ENCODE measurements at regions not wholly inside any gene's neighbourhood (a gene's known extent, or its start where the extent isn't known, plus 50 kb on each side); places are given as distances from the start of the nearest gene placed in this dataset.
"Not testable (repeated sequence)": the region's sequence is repeated elsewhere in the genome, so short reads cannot be mapped to it uniquely, and the experiment has no call there.

DNA sequence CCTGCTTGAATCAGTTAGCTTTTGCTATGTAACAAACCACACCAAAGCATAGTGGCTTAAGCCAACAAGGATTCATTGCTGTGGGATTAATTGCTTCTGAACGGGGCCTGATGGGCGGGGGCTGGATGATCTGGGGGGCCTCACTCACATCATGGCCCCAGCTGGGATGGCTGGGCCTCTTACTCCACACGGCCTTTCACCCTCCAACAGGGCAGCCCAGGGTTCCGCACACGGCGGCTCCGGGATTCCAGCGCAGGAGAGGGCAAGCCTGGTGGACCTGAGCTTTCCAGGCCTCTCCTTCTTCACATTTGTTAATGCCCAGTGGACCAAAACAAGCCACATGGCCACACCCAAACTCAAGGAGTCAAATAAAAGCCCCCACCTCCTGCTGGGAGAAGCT lies 86.3 kb upstream of the PHLPP1 start:
- no peak for DNase-seq (ENCODE audit: low read depth)

- no peak for DNase-seq (ENCODE audit: low read depth)
Measured at GRCh38 chr18:62631173-62631572, 84.2 kb upstream of the PHLPP1 start.

DNA sequence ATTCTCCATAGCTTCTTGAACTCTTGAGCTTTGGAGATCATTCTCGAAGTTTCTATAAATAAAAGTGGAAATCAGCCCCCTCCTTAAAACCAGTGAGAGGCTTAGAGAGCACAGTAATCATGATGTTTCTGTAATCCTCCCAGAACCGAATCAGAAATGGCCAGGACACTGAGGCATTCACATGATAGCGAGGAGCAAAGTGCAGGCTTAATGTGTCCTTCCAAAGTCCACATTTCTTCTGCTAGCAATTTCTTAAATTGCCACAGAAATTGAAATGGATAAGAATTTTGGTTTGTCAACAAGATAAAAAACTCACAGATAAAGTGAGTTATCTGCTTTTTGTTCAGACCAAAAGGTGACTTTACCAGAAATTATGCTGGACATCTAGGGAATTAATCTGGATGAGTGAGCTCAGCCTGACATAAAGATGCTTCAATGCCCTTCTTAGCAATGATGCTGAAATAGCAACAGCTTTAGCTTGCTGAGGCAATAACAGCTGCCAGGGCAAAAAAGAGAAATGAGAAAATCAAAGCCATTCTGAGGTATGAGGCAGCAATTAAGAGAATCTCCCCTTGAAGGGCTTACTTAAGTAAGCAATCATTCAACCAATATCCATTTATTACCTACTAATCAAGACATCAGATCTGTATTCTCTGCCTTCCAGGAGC lies 82.4 kb upstream of the PHLPP1 start:
- no peak for DNase-seq (ENCODE audit: low read depth)

DNA sequence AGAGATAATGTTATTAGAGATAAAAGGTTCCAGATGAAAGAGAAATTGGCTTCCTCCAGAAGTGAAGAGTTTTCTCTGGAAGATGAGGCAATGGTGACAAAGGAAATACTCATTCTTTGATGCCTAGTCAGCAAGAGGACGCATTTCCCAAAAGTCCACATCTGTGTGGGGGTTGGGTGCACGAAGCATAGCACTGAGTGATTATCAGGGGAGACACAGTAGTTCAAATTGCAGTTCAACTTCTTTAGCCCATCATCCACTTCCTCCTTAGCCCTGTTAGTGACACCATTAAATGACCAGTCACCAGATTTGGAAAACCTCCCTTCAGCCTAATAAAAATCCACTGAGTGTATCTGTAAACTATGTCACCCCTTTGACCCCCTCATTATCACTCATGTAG lies 80.9 kb upstream of the PHLPP1 start:
- no peak for DNase-seq (ENCODE audit: low read depth)

DNA sequence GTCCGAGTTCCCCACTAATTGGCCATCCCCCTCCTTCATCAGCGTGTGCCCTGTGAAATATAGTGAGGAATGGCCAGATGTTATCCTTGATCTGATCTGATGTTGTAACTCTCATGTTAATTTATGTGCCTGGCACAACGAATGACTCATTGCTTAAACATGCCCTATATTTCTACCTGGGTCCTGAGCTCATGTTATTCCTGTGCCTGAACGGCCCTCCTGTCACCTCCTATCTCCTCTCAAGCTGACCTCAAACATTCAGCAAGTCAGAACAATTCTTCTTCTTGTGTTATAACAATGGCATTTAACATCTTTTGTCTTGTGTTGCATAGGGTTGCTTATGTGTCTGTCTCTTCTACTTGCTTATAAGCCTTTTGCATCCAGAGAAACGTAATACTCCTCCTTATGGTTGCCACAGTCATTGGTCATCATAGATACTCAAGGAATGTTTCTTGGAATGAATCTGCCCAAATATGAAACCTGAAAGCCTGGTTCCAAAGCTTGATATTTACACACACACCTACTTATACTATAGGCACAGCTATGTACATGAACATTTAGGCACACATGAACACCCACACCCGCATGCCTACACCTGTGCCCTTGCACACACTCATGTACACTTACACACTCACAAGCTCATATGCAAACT lies 80.2 kb upstream of the PHLPP1 start:
- DNase-seq (ENCODE audit: low read depth), result no peak

DNA sequence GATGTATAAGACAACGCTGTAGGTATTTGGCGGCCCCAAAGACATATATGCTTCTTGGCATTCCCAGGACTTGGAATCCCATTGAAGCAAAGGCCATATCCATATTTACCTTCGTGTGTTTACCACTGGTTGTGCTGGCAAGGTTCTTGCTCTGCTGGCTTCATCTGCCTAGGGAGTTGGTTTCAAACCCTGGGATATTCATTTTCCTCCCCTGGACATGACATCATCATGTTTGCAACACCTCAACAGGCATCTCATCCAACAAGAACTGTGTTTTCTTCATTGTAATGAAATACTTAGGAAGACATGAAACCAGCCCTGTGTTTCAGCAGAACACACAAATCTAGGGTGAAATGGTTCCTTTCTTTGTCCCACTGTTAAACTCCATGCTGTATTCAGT lies 77.9 kb upstream of the PHLPP1 start:
- DNase-seq (ENCODE audit: low read depth), result no peak

DNA sequence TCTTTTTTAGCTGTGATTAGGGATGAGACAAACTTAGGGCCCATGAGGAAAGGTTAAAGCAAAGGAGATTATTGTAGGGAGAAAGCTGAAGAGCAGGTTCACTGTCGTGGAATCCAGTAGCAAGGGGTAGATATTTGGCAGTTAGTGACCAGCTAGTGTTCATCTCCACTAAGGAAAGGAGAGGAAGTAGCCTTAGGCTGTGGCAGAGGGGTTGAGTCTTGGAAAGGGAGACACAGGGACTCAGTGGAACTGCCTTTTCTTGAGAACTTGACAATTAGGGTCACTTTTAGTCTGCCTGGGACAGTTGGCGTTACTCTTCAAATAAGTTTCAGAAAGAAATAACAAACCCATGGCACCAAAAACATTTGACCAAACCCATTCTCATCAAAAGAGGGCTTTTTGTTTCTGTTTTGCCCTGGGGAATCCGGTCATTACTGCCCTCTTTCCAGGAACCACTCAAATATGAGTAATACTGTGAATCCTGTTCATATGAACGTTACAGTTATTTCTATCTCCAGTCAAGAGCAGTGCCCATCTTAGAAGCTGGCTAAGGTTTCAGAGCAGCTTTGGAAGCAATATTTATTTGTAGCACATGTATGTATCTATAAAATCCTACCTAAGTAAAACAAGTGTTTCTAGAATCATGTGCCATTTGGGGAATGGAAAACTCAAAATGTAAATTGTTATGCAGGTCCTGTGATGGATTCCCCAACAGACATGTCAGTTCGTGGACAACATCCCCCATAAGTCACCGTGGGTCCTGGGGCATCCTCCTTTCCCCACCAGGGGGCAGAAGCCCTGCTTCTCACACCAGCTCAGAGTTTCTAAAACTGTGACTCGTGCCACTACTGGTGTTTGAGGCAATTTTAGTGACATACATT lies 77.3 kb upstream of the PHLPP1 start:
- peak; percentile 9 for DNase-seq (ENCODE audit: low read depth)

GRCh38 chr18:62643181-62643580 lies 72.2 kb upstream of the PHLPP1 start:
- DNase-seq (ENCODE audit: low read depth), result no peak

DNA sequence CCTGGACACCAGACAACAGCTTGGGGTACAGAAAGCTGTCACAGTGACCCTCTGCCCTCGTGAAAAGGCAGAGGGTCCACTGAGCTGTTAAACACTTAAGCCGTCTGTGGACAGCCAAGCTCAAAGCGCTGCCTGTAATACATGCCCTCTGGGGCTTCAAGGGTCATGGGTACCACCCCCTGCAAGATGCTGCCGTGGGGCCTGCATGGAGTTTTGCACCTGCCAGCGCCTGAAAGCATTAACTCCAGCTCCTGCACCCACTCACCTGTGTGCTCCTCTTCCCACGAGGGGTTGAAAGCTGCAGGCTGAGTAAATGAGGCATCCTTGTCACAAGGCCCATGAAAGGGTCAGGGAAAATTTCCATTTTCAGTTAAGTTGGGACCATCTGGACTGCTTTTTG lies 70.6 kb upstream of the PHLPP1 start:
- no peak for DNase-seq (ENCODE audit: low read depth)

GRCh38 chr18:62647179-62647578 lies 68.2 kb upstream of the PHLPP1 start:
- DNase-seq (ENCODE audit: low read depth), result no peak

- DNase-seq (ENCODE audit: low read depth), result no peak
Measured at GRCh38 chr18:62648045-62648678, 67.2 kb upstream of the PHLPP1 start.

GRCh38 chr18:62651276-62652056 lies 63.9 kb upstream of the PHLPP1 start:
- DNase-seq (ENCODE audit: low read depth), result no peak

- not testable (repeated sequence) for DNase-seq (ENCODE audit: low read depth)
Measured at GRCh38 chr18:62652057-62652629, 63.2 kb upstream of the PHLPP1 start.

DNA sequence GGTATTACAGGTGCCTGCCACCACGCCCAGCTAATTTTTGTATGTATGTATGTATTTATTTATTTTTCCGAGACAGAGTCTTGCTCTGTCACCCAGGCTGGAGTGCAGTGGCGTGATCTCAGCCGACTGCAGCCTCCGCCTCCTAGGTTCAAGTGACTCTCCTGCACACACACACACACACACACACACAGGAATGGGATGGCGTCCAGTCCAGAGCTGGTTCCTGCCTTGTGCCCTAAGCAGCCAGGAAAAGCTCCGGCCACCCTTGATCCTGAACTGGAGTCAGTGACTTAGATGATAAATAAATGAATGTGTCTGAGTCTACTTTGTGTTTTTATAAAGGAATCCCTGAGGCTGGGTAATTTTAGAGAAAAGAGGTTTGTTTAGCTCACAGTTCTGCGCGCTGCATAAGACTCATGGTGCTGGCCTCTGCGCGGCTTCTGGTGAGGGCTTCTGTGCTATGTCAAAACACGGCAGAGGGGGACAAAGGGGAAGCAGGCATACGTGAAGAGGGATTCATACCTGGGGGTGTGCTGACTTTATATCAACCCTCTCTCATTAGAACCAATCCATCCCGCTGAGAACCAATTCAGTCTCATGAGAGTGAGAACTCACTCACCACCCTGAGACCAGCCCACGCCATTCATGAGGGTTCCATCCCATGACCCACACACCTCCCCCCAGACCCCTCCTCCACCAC lies 59.7 kb upstream of the PHLPP1 start:
- no peak for DNase-seq (ENCODE audit: low read depth)

DNA sequence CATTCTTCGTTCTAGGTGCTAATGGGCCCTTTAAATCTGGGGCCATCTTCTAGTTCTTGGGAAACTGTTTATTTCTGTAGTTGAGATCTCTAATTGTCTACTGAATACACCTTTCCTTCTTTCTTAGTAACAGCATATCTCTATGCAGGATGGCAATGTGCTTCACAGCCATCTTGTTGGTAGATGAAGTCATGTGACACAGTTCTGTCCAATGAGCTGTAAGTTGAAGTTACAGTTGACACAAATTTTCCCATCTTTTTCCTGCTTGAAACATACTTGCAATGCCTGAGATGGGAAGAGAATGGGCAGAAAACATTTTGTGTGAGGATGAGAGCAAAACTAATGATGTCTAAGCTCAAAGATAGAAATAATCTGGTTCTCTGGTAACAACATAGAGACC lies 57.3 kb upstream of the PHLPP1 start:
- DNase-seq (ENCODE audit: low read depth), result no peak

- DNase-seq (ENCODE audit: low read depth), result no peak
Measured at GRCh38 chr18:62659698-62660097, 55.6 kb upstream of the PHLPP1 start.

- DNase-seq (ENCODE audit: low read depth), result no peak
Measured at GRCh38 chr18:62660691-62661090, 54.6 kb upstream of the PHLPP1 start.

DNA sequence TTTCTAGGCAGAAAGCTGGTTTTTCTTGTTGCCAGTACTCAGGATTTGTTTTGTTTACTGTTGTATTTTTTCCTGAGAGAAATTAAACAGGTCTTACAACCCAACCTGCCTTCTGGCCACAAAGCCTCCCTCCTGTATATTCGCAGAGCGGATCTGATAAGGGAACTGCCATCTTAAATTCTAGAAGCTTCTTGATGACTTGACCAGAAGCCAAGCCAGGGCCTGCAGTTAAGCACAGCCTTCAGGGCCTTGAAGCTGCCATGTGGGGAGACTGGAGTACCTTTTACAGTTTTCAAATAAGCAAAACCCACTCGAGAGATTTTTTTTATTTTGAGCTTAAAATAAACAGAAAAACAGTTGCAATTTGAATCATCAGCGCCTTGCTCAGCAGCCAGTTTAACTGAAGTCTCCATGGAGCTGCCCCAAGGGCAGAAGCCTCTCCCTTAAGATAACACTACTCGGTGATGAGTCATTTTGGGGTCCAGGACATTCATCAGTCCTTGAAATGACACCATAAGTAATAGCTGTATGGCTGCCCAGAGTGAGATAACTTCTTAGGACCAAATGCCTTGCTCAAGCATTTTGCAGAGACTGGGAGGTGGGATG lies 51.5 kb upstream of the PHLPP1 start:
- no peak for DNase-seq (ENCODE audit: low read depth)

- no peak for DNase-seq (ENCODE audit: low read depth)
Measured at GRCh38 chr18:62664414-62664813, 50.9 kb upstream of the PHLPP1 start.

DNA sequence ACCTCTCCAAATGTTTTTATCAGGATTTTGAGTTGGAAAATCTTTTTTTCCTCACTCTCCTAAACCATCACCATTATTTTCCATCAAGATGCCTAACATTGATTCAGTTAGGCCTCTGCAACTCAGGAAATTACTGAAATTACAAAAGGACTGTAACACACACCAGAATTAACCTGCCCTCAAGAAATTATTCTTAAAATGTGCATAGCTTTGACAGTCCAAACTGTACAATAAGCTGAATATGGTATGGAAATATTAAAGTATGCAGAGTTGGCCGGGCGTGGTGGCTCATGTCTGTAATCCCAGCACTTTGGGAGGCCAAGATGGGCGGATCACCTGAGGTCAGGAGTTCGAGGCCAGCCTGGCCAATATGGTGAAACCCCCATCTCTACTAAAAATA lies 50.2 kb upstream of the PHLPP1 start:
- DNase-seq (ENCODE audit: low read depth), result no peak
